Loucy (cell line): ENCODE measurements at regions not wholly inside any gene's neighbourhood (a gene's known extent, or its start where the extent isn't known, plus 50 kb on each side); places are given as distances from the start of the nearest gene placed in this dataset.

Source experiments
- H2AFZ ChIP-seq: fragments of 200-600 bp; sonication (generic); 2 replicates; pipeline ENCODE4 v1.6.0; 2016; ENCODE audit warnings: antibody characterized with exemption, mild to moderate bottlenecking, low read length, moderate library complexity
- H3F3A ChIP-seq: fragments of 200-600 bp; 2 replicates; pipeline ENCODE4 v1.6.0; 2016; ENCODE audit warnings: antibody characterized with exemption, low read depth, mild to moderate bottlenecking
- H3K27me3 ChIP-seq: fragments of 200-600 bp; sonication (generic); 2 replicates; pipeline ENCODE4 v1.6.1; 2014; ENCODE audit warnings: low read length, mild to moderate bottlenecking; ENCODE audit not compliant: insufficient read depth, poor library complexity, severe bottlenecking
- H3K36me3 ChIP-seq: fragments of 200-600 bp; sonication (generic); 2 replicates; pipeline ENCODE4 v1.6.1; 2016; ENCODE audit warnings: low read length; ENCODE audit not compliant: insufficient read depth
- H3K4me1 ChIP-seq: fragments of 200-600 bp; sonication (generic); 2 replicates; pipeline ENCODE4 v1.5.1; 2014; ENCODE audit warnings: low read length, mild to moderate bottlenecking; ENCODE audit not compliant: insufficient read depth, poor library complexity, severe bottlenecking
- H3K4me2 ChIP-seq: fragments of 200-600 bp; sonication (generic); 2 replicates; pipeline ENCODE4 v1.6.0; 2014; ENCODE audit warnings: antibody characterized with exemption, low read length, low read depth, mild to moderate bottlenecking; ENCODE audit not compliant: poor library complexity, severe bottlenecking
- H3K4me3 ChIP-seq: fragments of 200-600 bp; sonication (generic); 2 replicates; pipeline ENCODE4 v1.5.1; 2014; ENCODE audit warnings: low read length, mild to moderate bottlenecking, mixed read lengths; ENCODE audit not compliant: poor library complexity, severe bottlenecking
- H3K79me2 ChIP-seq: fragments of 200-600 bp; sonication (generic); 2 replicates; pipeline ENCODE4 v1.6.1; 2014; ENCODE audit warnings: low read length; ENCODE audit not compliant: insufficient read depth
- H3K9ac ChIP-seq: fragments of 200-600 bp; sonication (generic); 2 replicates; pipeline ENCODE4 v1.6.0; 2014; ENCODE audit warnings: mild to moderate bottlenecking, low read depth, low read length, moderate library complexity; ENCODE audit not compliant: poor library complexity, severe bottlenecking
- H3K9me2 ChIP-seq: fragments of 200-600 bp; sonication (generic); replicated peaks from 2 replicates; pipeline ENCODE4 v1.6.1; 2016; ENCODE audit warnings: low read depth, low read length, mixed read lengths
- H3K9me3 ChIP-seq: fragments of 200-600 bp; sonication (generic); 2 replicates; pipeline ENCODE4 v1.6.1; 2014; ENCODE audit warnings: mild to moderate bottlenecking, antibody characterized with exemption, low read length, low read depth; ENCODE audit not compliant: insufficient read depth
- H4K20me1 ChIP-seq: fragments of 200-600 bp; sonication (generic); 2 replicates; pipeline ENCODE4 v1.6.0; 2014; ENCODE audit warnings: antibody characterized with exemption, low read length, mild to moderate bottlenecking; ENCODE audit not compliant: insufficient read depth, poor library complexity, severe bottlenecking
- CTCF ChIP-seq: fragments of 200-600 bp; sonication (generic); conservative IDR thresholded peaks from 2 replicates; pipeline ENCODE4 v1.5.1; 2014; ENCODE audit warnings: mild to moderate bottlenecking, antibody characterized with exemption, low read length
- EZH2phosphoT487 ChIP-seq: fragments of 200-600 bp; IDR thresholded peaks from 2 replicates; pipeline ENCODE4 v1.6.1; 2018; ENCODE audit warnings: antibody characterized with exemption, mild to moderate bottlenecking, moderate library complexity, borderline replicate concordance

- H4K20me1 ChIP-seq: no peaks in the 10 kb centered on the region
Observed at GRCh38 chr6:133689863-133690262, 199.1 kb upstream of the TCF21 start.

DNA sequence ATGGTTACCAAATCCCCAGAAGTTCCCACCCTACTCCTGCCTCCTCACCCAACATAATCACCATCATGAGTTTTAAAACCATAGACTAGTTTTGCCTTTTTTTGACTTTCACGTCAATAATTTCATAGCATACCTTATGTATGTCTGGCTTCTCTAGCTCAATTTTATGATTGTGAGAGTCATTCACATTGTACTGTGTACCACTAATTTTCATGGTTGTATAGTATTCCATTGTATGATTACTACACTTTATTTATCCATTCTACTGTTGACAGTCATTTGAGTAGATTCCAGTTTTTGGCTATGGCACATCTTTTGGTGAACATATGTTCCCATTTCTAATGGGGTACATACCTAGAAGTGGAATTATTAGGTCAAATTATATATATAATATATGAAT is 195.3 kb upstream of the TCF21 start:
- H3K4me3 ChIP-seq: no peak overlapping the region
- no peak overlapping the region for H3K9ac ChIP-seq
- no peak overlapping the region for H2AFZ ChIP-seq
- H3K27me3 ChIP-seq: no peaks in the 10 kb centered on the region
- no peaks in the 10 kb centered on the region for H3K9me2 ChIP-seq
- no peaks in the 10 kb centered on the region for H3K36me3 ChIP-seq
- no peaks in the 10 kb centered on the region for H3K79me2 ChIP-seq
- H3K9me3 ChIP-seq: no peaks in the 10 kb centered on the region
- TF ChIP-seq EZH2phosphoT487 (no peak), CTCF (no peak)
- no peaks in the 10 kb centered on the region for H3K4me1 ChIP-seq
- no peak overlapping the region for H3K4me2 ChIP-seq
- no peaks in the 10 kb centered on the region for H3F3A ChIP-seq
- H4K20me1 ChIP-seq: no peaks in the 10 kb centered on the region

More at GRCh38 chr6:133689863-133690262, 199.1 kb upstream of the TCF21 start:
- no peak overlapping the region for H2AFZ ChIP-seq
- H3K9me3 ChIP-seq: no peaks in the 10 kb centered on the region
- no peak overlapping the region for H3K9ac ChIP-seq
- no peaks in the 10 kb centered on the region for H3K27me3 ChIP-seq
- H3K36me3 ChIP-seq: no peaks in the 10 kb centered on the region
- TF ChIP-seq EZH2phosphoT487: no peak
- TF ChIP-seq CTCF: no peak
- H3K4me3 ChIP-seq: no peak overlapping the region
- no peaks in the 10 kb centered on the region for H3K4me1 ChIP-seq
- no peaks in the 10 kb centered on the region for H3K79me2 ChIP-seq
- no peak overlapping the region for H3K4me2 ChIP-seq
- no peaks in the 10 kb centered on the region for H3K9me2 ChIP-seq
- no peaks in the 10 kb centered on the region for H3F3A ChIP-seq

DNA sequence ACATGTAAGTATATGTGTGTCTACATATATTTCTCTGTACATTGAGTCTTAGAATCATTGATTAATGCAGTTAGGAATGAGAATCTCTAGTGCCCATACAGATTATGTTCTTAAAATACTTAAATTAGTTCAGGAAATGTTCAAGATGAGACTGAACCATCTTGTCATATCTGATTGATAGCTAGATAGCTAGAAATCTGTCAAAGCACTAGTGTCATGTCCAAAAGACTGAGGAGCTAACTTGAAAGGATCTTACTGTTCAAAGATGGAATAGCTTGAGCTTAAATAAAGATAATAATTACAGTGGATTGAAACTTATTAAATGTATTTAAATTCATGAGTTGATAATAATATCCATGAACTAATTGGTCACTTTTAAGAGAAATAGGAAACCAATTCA is 191.7 kb upstream of the TCF21 start:
- TF ChIP-seq EZH2phosphoT487 (no peak), CTCF (no peak)
- Histone ChIP-seq H3K36me3 (no peaks in the 10 kb centered on the region), H2AFZ (no peak overlapping the region), H3K9me2 (no peaks in the 10 kb centered on the region), H3K4me2 (no peak overlapping the region), H3K4me1 (no peaks in the 10 kb centered on the region), H3K79me2 (no peaks in the 10 kb centered on the region), H3K4me3 (no peak overlapping the region), H3K9ac (no peak overlapping the region), H3K27me3 (no peaks in the 10 kb centered on the region), H3K9me3 (no peaks in the 10 kb centered on the region), H3F3A (no peaks in the 10 kb centered on the region), H4K20me1 (no peaks in the 10 kb centered on the region)
